ENCODE measurements at regions not wholly inside any gene's neighbourhood (a gene's known extent, or its start where the extent isn't known, plus 50 kb on each side); places are given as distances from the start of the nearest gene placed in this dataset.

DNA sequence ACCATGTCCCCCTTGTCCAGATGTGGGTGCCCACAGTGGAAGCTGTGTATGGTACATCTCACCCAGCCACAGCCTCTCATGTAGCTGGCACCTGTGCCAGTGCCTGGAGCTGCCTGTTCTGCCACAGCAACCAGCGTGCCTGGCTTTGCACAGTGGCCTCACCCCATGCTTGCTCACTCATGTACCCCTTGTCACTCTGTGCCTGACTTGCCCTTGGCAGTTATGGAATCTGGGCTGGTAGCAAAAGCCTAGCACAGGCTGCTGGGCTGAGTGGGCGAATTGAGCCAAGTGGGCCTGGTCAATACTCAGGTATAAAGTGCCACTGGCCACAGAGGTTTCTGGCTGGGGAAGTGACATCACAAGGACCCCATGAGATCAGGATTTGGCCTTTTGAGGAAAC lies 264.2 kb downstream of the INSC start:
- H2AFZ ChIP-seq (ENCODE audit: insufficient read depth, low read depth, low read length, poor library complexity, severe bottlenecking) = no peak overlapping the region
- H3K36me3 ChIP-seq (replicated peaks in 1 of 2; ENCODE audit: control insufficient read depth in 1 of 2, insufficient read depth in 2 of 2, low read length in 2 of 2) = no peaks in the 10 kb centered on the region
- H3K4me3 ChIP-seq (replicated peaks in 1 of 3; ENCODE audit: low read depth in 2 of 3, low read length in 3 of 3) = no peak overlapping the region
- no peaks in the 10 kb centered on the region for H3K4me1 Mint-ChIP-seq
- no peaks in the 10 kb centered on the region for H3K36me3 Mint-ChIP-seq
- no peaks in the 10 kb centered on the region for H3K4me1 ChIP-seq (ENCODE audit: control insufficient read depth in 1 of 2, insufficient read depth in 2 of 2, low read length in 2 of 2)
- H3K9me3 Mint-ChIP-seq = peaks cover 7 to 25% (median 19%) of the 10 kb centered on the region in 7 donors
- intact Hi-C loops (cut with micrococcal nuclease) = no loop called here
- H3K27me3 Mint-ChIP-seq (ENCODE audit: low read depth in 3 of 3) = peaks cover 0 to 1% (median 0%) of the 10 kb centered on the region in 3 donors
- H3K27ac ChIP-seq (ENCODE audit: low read depth in 1 of 2, low read length in 2 of 2) = no peak overlapping the region
- DNase-seq = no peak
- no peak overlapping the region for H3K9ac ChIP-seq (ENCODE audit: insufficient read depth, low read length, poor library complexity, severe bottlenecking)
- TF ChIP-seq, protein P1, sequence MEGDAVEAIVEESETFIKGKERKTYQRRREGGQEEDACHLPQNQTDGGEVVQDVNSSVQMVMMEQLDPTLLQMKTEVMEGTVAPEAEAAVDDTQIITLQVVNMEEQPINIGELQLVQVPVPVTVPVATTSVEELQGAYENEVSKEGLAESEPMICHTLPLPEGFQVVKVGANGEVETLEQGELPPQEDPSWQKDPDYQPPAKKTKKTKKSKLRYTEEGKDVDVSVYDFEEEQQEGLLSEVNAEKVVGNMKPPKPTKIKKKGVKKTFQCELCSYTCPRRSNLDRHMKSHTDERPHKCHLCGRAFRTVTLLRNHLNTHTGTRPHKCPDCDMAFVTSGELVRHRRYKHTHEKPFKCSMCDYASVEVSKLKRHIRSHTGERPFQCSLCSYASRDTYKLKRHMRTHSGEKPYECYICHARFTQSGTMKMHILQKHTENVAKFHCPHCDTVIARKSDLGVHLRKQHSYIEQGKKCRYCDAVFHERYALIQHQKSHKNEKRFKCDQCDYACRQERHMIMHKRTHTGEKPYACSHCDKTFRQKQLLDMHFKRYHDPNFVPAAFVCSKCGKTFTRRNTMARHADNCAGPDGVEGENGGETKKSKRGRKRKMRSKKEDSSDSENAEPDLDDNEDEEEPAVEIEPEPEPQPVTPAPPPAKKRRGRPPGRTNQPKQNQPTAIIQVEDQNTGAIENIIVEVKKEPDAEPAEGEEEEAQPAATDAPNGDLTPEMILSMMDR (IDR thresholded peaks at IDR 0.05) = no peak
- H3K4me3 Mint-ChIP-seq = no peak overlapping the region
- H4K20me1 ChIP-seq (ENCODE audit: insufficient read depth, low read length) = no peaks in the 10 kb centered on the region
- no peaks in the 10 kb centered on the region for H3K27me3 ChIP-seq (ENCODE audit: control insufficient read depth in 2 of 2, insufficient read depth in 2 of 2, low read length in 2 of 2)
- WGBS (ENCODE audit: insufficient coverage) = 80% methylated on average over 2 of the region's 2 CpGs
- H3K27ac Mint-ChIP-seq = no peak overlapping the region
- peaks cover 20 to 23% of the 10 kb centered on the region in 2 donors for H3K9me3 ChIP-seq (replicated peaks in 1 of 2; ENCODE audit: control insufficient read depth in 1 of 2, insufficient read depth in 1 of 2, low read length in 2 of 2)
- no peak overlapping the region for H3K4me2 ChIP-seq (replicated peaks; ENCODE audit: extremely low read depth, low read length, poor library complexity, severe bottlenecking)
- no peaks in the 10 kb centered on the region for H3K79me2 ChIP-seq (ENCODE audit: insufficient read depth, low read length)

DNA sequence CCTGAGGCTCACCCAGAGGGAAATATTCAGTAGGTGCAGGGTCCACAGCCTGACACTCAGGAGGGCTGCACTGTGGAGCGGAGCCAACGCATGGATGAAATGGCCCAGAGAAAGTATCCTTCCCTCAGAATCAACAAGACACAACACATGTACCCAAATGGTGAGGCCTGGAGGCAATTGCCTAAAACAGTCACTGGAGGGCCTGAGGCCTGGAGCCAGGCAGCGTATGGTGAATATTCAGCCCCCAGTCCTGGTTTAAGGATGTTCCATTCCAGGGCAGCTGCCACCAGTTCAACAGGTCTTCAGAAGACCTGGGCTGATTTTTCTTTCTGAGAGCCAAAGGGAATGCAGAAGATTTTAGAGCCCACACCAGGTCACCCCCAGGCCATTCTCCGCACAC lies 264.8 kb downstream of the INSC start:
- Mint-ChIP-seq H3K4me1 (no peaks in the 10 kb centered on the region), H3K9me3 (peaks cover 7 to 27% (median 19%) of the 10 kb centered on the region in 7 donors), H3K4me3 (no peak overlapping the region), H3K36me3 (no peaks in the 10 kb centered on the region), H3K27me3 (ENCODE audit: low read depth in 3 of 3) (peaks cover 0 to 1% (median 0%) of the 10 kb centered on the region in 3 donors), H3K27ac (no peak overlapping the region)
- Histone ChIP-seq H2AFZ (ENCODE audit: insufficient read depth, low read depth, low read length, poor library complexity, severe bottlenecking) (no peak overlapping the region), H3K9me3 (replicated peaks in 1 of 2; ENCODE audit: control insufficient read depth in 1 of 2, insufficient read depth in 1 of 2, low read length in 2 of 2) (peaks cover 20 to 23% of the 10 kb centered on the region in 2 donors), H3K9ac (ENCODE audit: insufficient read depth, low read length, poor library complexity, severe bottlenecking) (no peak overlapping the region), H3K4me1 (ENCODE audit: control insufficient read depth in 1 of 2, insufficient read depth in 2 of 2, low read length in 2 of 2) (no peaks in the 10 kb centered on the region), H3K4me2 (replicated peaks; ENCODE audit: extremely low read depth, low read length, poor library complexity, severe bottlenecking) (no peak overlapping the region), H3K27ac (ENCODE audit: low read depth in 1 of 2, low read length in 2 of 2) (no peak overlapping the region), H4K20me1 (ENCODE audit: insufficient read depth, low read length) (no peaks in the 10 kb centered on the region), H3K4me3 (replicated peaks in 1 of 3; ENCODE audit: low read depth in 2 of 3, low read length in 3 of 3) (no peak overlapping the region), H3K36me3 (replicated peaks in 1 of 2; ENCODE audit: control insufficient read depth in 1 of 2, insufficient read depth in 2 of 2, low read length in 2 of 2) (no peaks in the 10 kb centered on the region), H3K27me3 (ENCODE audit: control insufficient read depth in 2 of 2, insufficient read depth in 2 of 2, low read length in 2 of 2) (no peaks in the 10 kb centered on the region), H3K79me2 (ENCODE audit: insufficient read depth, low read length) (no peaks in the 10 kb centered on the region)
- DNase-seq = no peak
- intact Hi-C loops (cut with micrococcal nuclease) = no loop called here
- 95% methylated on average over 4 of the region's 4 CpGs for WGBS (ENCODE audit: insufficient coverage)
- TF ChIP-seq, protein P1 (IDR thresholded peaks at IDR 0.05) = no peak
